NCI-H1092 (cell line): ENCODE measurements at regions not wholly inside any gene's neighbourhood (a gene's known extent, or its start where the extent isn't known, plus 50 kb on each side); places are given as distances from the start of the nearest gene placed in this dataset.

Source experiments
- DNase-seq: peaks from one replicate; lab custom pipeline; 2025; lab: John Stamatoyannopoulos, UW

GRCh38 chr13:44242766-44243165 lies 130.9 kb upstream of the SERP2 start:
- no peak for DNase-seq

GRCh38 chr13:44243198-44243857 lies 130.3 kb upstream of the SERP2 start:
- no peak for DNase-seq

GRCh38 chr13:44244288-44244687 lies 129.3 kb upstream of the SERP2 start:
- DNase-seq: no peak

GRCh38 chr13:44249431-44249836 lies 124.2 kb upstream of the SERP2 start:
- no peak for DNase-seq

GRCh38 chr13:44252938-44253337 lies 120.7 kb upstream of the SERP2 start:
- DNase-seq: no peak

GRCh38 chr13:44255771-44256364 lies 117.8 kb upstream of the SERP2 start:
- no peak for DNase-seq

- DNase-seq: no peak
Measured at GRCh38 chr13:44257796-44258195, 115.8 kb upstream of the SERP2 start.

GRCh38 chr13:44259045-44260027 lies 114.3 kb upstream of the SERP2 start:
- DNase-seq: no peak

GRCh38 chr13:44260336-44260735 lies 113.3 kb upstream of the SERP2 start:
- no peak for DNase-seq

- no peak for DNase-seq
Measured at GRCh38 chr13:44263751-44264620, 109.6 kb upstream of the SERP2 start.

- DNase-seq: no peak
Measured at GRCh38 chr13:44266305-44266704, 107.3 kb upstream of the SERP2 start.

- DNase-seq: no peak
Measured at GRCh38 chr13:44266772-44267171, 106.9 kb upstream of the SERP2 start.

GRCh38 chr13:44267203-44267602 lies 106.4 kb upstream of the SERP2 start:
- no peak for DNase-seq

- no peak for DNase-seq
Measured at GRCh38 chr13:44267980-44268379, 105.6 kb upstream of the SERP2 start.

GRCh38 chr13:44268980-44269379 lies 104.6 kb upstream of the SERP2 start:
- DNase-seq: no peak

GRCh38 chr13:44270150-44270549 lies 103.5 kb upstream of the SERP2 start:
- no peak for DNase-seq

GRCh38 chr13:44271031-44271455 lies 102.6 kb upstream of the SERP2 start:
- DNase-seq: no peak

GRCh38 chr13:44271473-44271872 lies 102.2 kb upstream of the SERP2 start:
- DNase-seq: no peak

GRCh38 chr13:44271915-44272341 lies 101.7 kb upstream of the SERP2 start:
- no peak for DNase-seq

- no peak for DNase-seq
Measured at GRCh38 chr13:44272692-44273091, 100.9 kb upstream of the SERP2 start.

- DNase-seq: no peak
Measured at GRCh38 chr13:44273216-44273615, 100.4 kb upstream of the SERP2 start.
